ENCODE measurements at regions not wholly inside any gene's neighbourhood (a gene's known extent, or its start where the extent isn't known, plus 50 kb on each side); places are given as distances from the start of the nearest gene placed in this dataset.

DNA sequence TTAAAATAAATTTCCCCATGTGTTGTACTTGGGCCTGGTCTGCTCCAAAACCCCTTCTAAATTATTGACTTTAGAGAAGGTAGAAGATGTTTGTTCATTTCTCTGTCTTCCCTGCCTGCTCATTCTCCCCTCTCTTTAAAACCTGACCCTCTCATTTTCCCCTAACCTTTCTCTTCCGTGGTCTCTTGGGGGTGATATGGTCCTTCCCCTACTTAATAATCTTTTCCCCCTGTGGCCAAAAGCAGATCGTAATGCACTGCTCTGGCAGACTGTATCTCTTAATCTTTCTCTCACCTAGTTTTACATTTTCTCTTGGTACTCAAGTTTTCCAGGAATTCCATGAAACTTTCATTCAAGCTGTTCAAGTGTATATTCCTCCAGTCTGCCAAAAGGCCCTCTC lies 301.7 kb downstream of the TTLL7 start:
- no peak overlapping the region for H3K4me2 ChIP-seq (ENCODE audit: control insufficient read depth, insufficient read depth)
- TF ChIP-seq POLR2AphosphoS5 (IDR thresholded peaks at IDR 0.05; ENCODE audit: low read length) (no peak), ZNF622 (IDR thresholded peaks at IDR 0.05) (no peak), BRCA1 (IDR thresholded peaks at IDR 0.05; ENCODE audit: low read depth, low read length) (no peak), MLLT1 (IDR thresholded peaks at IDR 0.05) (no peak), ZNF24 (IDR thresholded peaks at IDR 0.05) (no peak)
- no peaks in the 10 kb centered on the region for H3K9me3 ChIP-seq (replicated peaks; ENCODE audit: control insufficient read depth, insufficient read depth, low read length)
- H3K4me1 ChIP-seq (ENCODE audit: control insufficient read depth, insufficient read depth, low read length) = no peaks in the 10 kb centered on the region
- no peak overlapping the region for H2AFZ ChIP-seq (ENCODE audit: control insufficient read depth, low read depth, low read length)
- RAD21 ChIA-PET (ENCODE audit: unreplicated experiment) = no interaction called here
- SMC1A ChIA-PET (ENCODE audit: uncharacterized antibody, unreplicated experiment) = interaction anchor here (0.9 kb wide), 1 partner anchor 57 kb away, joined by 3 read pairs; no protein-coding TSS in a partner anchor
- no peak overlapping the region for H3K27ac ChIP-seq (ENCODE audit: control insufficient read depth, insufficient read depth)
- FAIRE-seq (no peak), ATAC-seq (no peak), DNase-seq (ENCODE audit: low read depth, low spot score) (no peak)
- no peak overlapping the region for H3K4me3 ChIP-seq
- 8% methylated on average over 2 of the region's 2 CpGs for WGBS (ENCODE audit: insufficient coverage, insufficient replicate concordance, low lambda C conversion rate, missing lambda C conversion rate)
- no peaks in the 10 kb centered on the region for H3K36me3 ChIP-seq (ENCODE audit: control insufficient read depth in 2 of 2, insufficient read depth in 2 of 2, low read length in 1 of 2)
- H3K9ac ChIP-seq (ENCODE audit: control insufficient read depth, insufficient read depth, low read length) = no peak overlapping the region
- BruUV-seq (replicated peaks) = no TSS peak
- no peaks in the 10 kb centered on the region for H3K79me2 ChIP-seq (ENCODE audit: control insufficient read depth, insufficient read depth, low read length)
- CTCF ChIA-PET = interaction anchor here (1.1 kb wide), 1 partner anchor 13 kb away, joined by 3 read pairs; no protein-coding TSS in a partner anchor
- intact Hi-C loops (cut with micrococcal nuclease; ENCODE audit: unreplicated experiment) (no loop called here), in situ Hi-C loops (cut with MboI) (no loop called here)
- H3K27me3 ChIP-seq (replicated peaks in 1 of 2; ENCODE audit: control insufficient read depth in 2 of 2, insufficient read depth in 2 of 2, low read length in 1 of 2) = no peaks in the 10 kb centered on the region; a peak in 1 of 4 replicates
- POLR2A ChIA-PET = no interaction called here
- no peaks in the 10 kb centered on the region for H4K20me1 ChIP-seq (ENCODE audit: control insufficient read depth, insufficient read depth)

DNA sequence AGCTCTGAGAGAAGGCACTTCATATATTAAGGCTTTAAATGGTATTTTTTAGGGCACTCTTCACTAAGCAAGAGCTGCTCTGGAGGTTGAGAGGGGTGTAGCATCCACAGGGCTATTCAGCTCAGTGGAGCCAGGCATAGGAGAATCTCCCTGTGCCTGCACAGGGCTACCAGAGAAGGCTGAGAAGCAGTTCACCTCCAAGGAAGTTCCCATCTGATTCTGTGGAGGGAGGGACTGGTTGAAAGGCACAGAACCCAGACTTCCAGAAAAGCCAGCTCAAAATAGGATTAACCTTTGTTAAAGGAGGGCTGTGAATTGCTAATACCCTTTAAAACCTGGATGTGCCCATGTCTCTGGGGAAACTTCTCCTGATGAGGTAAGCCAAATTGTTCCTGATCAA lies 304.5 kb downstream of the TTLL7 start:
- BruUV-seq (replicated peaks) = no TSS peak
- in situ Hi-C loops (cut with MboI) = no loop called here
- no peak overlapping the region for H3K4me3 ChIP-seq
- H2AFZ ChIP-seq (ENCODE audit: control insufficient read depth, low read depth, low read length) = no peak overlapping the region
- no peaks in the 10 kb centered on the region for H4K20me1 ChIP-seq (ENCODE audit: control insufficient read depth, insufficient read depth)
- intact Hi-C loops (cut with micrococcal nuclease; ENCODE audit: unreplicated experiment) = no loop called here
- no peaks in the 10 kb centered on the region; a peak in 1 of 4 replicates for H3K27me3 ChIP-seq (replicated peaks in 1 of 2; ENCODE audit: control insufficient read depth in 2 of 2, insufficient read depth in 2 of 2, low read length in 1 of 2)
- H3K4me2 ChIP-seq (ENCODE audit: control insufficient read depth, insufficient read depth) = no peak overlapping the region
- ChIA-PET RAD21 (ENCODE audit: unreplicated experiment) (no interaction called here), CTCF (no interaction called here), POLR2A (no interaction called here), SMC1A (ENCODE audit: uncharacterized antibody, unreplicated experiment) (interaction anchor here (1.3 kb wide), 1 partner anchor 10 kb away, joined by 4 read pairs; no protein-coding TSS in a partner anchor)
- no peak for DNase-seq (ENCODE audit: low read depth, low spot score)
- no peaks in the 10 kb centered on the region for H3K36me3 ChIP-seq (ENCODE audit: control insufficient read depth in 2 of 2, insufficient read depth in 2 of 2, low read length in 1 of 2)
- H3K79me2 ChIP-seq (ENCODE audit: control insufficient read depth, insufficient read depth, low read length) = no peaks in the 10 kb centered on the region
- peaks cover 2% of the 10 kb centered on the region; the same call in 2 of the 3 replicates for H3K9me3 ChIP-seq (replicated peaks; ENCODE audit: control insufficient read depth, insufficient read depth, low read length)
- no peaks in the 10 kb centered on the region for H3K4me1 ChIP-seq (ENCODE audit: control insufficient read depth, insufficient read depth, low read length)
- no peak overlapping the region for H3K27ac ChIP-seq (ENCODE audit: control insufficient read depth, insufficient read depth)
- H3K9ac ChIP-seq (ENCODE audit: control insufficient read depth, insufficient read depth, low read length) = no peak overlapping the region
- no peak for ATAC-seq
- TF ChIP-seq NR2C1 (IDR thresholded peaks at IDR 0.05) (no peak), STAT1 (conservative IDR thresholded peaks at IDR 0.05) (no peak), WRNIP1 (IDR thresholded peaks at IDR 0.05; ENCODE audit: borderline replicate concordance, low read depth, low read length) (no peak), NR2C2 (IDR thresholded peaks at IDR 0.05; ENCODE audit: borderline replicate concordance, control insufficient read depth, insufficient read length, low read depth) (no peak)
- TF ChIP-seq, protein P1, sequence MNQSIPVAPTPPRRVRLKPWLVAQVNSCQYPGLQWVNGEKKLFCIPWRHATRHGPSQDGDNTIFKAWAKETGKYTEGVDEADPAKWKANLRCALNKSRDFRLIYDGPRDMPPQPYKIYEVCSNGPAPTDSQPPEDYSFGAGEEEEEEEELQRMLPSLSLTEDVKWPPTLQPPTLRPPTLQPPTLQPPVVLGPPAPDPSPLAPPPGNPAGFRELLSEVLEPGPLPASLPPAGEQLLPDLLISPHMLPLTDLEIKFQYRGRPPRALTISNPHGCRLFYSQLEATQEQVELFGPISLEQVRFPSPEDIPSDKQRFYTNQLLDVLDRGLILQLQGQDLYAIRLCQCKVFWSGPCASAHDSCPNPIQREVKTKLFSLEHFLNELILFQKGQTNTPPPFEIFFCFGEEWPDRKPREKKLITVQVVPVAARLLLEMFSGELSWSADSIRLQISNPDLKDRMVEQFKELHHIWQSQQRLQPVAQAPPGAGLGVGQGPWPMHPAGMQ (IDR thresholded peaks at IDR 0.05; ENCODE audit: borderline replicate concordance) = no peak
- no peak for FAIRE-seq
